Neural cell (in vitro differentiated cells): ENCODE measurements at regions not wholly inside any gene's neighbourhood (a gene's known extent, or its start where the extent isn't known, plus 50 kb on each side); places are given as distances from the start of the nearest gene placed in this dataset.

Source experiments
- CTCF ChIP-seq: fragments of 450-650 bp; IDR thresholded peaks from 2 replicates; pipeline ENCODE4 v1.5.1; 2014; ENCODE audit warnings: antibody characterized with exemption, mild to moderate bottlenecking, moderate library complexity; ENCODE audit not compliant: poor library complexity, severe bottlenecking
- REST ChIP-seq: IDR thresholded peaks from 2 replicates; pipeline ENCODE4 v1.6.1; 2012; ENCODE audit warnings: borderline replicate concordance

- TF ChIP-seq CTCF: no peak
- TF ChIP-seq REST: no peak
Measured at GRCh38 chr7:84912018-84912417, 274.8 kb downstream of the SEMA3D start.
